Uterus (tissue), 2 donors: ENCODE measurements at regions not wholly inside any gene's neighbourhood (a gene's known extent, or its start where the extent isn't known, plus 50 kb on each side); places are given as distances from the start of the nearest gene placed in this dataset.
"Not testable (repeated sequence)": the region's sequence is repeated elsewhere in the genome, so short reads cannot be mapped to it uniquely, and the experiment has no call there.

Experiments
- CTCF ChIP-seq, 4 experiments: fragments of 200-600 bp in 2 of 4; fragments of 450-650 bp in 2 of 4; sonication (generic) in 2 of 4; IDR thresholded peaks; one replicate each; pipeline ENCODE4 v1.5.1; 2016 to 2019; ENCODE audit warnings: antibody characterized with exemption in 4 of 4, mild to moderate bottlenecking in 2 of 4, moderate library complexity in 1 of 4
- POLR2A ChIP-seq, 2 donors: fragments of 450-650 bp; IDR thresholded peaks; one replicate each; pipeline ENCODE4 v1.6.1; 2016; ENCODE audit warnings: antibody characterized with exemption in 2 of 2, mild to moderate bottlenecking in 1 of 2, moderate library complexity in 1 of 2

- not testable (repeated sequence) for TF ChIP-seq POLR2A, CTCF (IDR thresholded peaks at IDR 0.05)
Observed at GRCh38 chr17:64799543-64800188, 119.6 kb downstream of the LRRC37A3 start.
